ENCODE measurements at regions not wholly inside any gene's neighbourhood (a gene's known extent, or its start where the extent isn't known, plus 50 kb on each side); places are given as distances from the start of the nearest gene placed in this dataset.

DNA sequence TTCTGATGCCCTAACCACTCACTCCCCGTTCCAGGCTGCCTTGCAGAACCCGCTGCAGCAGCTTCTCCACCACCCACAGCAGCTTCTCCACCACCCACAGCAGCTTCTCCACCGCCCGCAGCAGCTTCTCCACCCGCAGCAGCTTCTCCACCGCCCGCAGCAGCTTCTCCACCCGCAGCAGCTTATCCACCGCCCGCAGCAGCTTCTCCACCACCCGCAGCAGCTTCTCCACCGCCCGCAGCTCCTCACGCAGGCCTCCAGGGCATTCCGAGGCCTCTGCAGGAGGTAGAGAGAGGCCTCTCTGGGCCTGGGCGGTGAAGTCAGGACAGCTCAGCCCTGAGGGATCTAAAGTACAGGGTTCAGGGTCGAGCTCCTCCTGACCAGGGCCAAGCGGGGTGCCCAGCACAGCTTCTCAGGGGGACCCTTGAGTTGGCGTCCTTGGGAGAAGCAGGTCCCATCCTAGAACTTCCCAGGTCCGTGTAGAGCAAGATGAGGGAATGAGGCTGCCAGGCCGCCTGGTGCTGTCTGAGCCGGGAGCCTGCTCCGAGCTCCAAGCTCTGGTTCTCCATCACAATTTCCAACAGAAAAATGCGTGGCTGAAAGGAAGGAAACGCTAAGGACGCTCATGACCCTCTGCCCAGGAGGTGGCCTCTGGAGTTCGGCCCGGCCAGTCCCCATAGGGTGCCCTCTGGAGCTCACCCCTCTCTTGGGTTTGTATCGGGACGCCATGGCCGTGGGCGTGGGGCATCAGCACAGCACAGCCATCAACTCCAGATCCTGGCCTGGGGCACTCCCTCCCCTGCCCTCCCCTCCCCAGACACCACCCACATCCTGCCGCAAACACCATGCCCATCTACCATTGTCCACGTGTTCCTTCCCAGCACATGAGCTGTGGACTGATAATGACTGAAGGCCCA is 528.6 kb downstream of the BRD1 start:
- TF ChIP-seq ISL1 (CRISPR knock-in tag; IDR thresholded peaks at IDR 0.05) = no peak
- TF ChIP-seq, protein P1, sequence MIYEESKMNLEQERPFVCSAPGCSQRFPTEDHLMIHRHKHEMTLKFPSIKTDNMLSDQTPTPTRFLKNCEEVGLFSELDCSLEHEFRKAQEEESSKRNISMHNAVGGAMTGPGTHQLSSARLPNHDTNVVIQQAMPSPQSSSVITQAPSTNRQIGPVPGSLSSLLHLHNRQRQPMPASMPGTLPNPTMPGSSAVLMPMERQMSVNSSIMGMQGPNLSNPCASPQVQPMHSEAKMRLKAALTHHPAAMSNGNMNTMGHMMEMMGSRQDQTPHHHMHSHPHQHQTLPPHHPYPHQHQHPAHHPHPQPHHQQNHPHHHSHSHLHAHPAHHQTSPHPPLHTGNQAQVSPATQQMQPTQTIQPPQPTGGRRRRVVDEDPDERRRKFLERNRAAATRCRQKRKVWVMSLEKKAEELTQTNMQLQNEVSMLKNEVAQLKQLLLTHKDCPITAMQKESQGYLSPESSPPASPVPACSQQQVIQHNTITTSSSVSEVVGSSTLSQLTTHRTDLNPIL (CRISPR knock-in tag; IDR thresholded peaks at IDR 0.05; ENCODE audit: low read depth) = no peak
- TF ChIP-seq OSR1 (CRISPR knock-in tag; IDR thresholded peaks at IDR 0.05) = no peak
- TF ChIP-seq PPARA (CRISPR knock-in tag; IDR thresholded peaks at IDR 0.05; ENCODE audit: borderline replicate concordance) = no peak
- TF ChIP-seq ZFP30 (CRISPR knock-in tag; IDR thresholded peaks at IDR 0.05) = no peak
- no peak for TF ChIP-seq ZC3H10 (CRISPR knock-in tag; IDR thresholded peaks at IDR 0.05)
- TF ChIP-seq TSHZ2 (CRISPR knock-in tag; IDR thresholded peaks at IDR 0.05) = no peak
- TF ChIP-seq GLIS3 (CRISPR knock-in tag; IDR thresholded peaks at IDR 0.05) = no peak
- no peak for TF ChIP-seq POU6F1 (CRISPR knock-in tag; IDR thresholded peaks at IDR 0.05; ENCODE audit: borderline replicate concordance, low read depth)
- TF ChIP-seq TOX (CRISPR knock-in tag; IDR thresholded peaks at IDR 0.05; ENCODE audit: borderline replicate concordance) = no peak
- TF ChIP-seq ARNTL (CRISPR knock-in tag; IDR thresholded peaks at IDR 0.05; ENCODE audit: borderline replicate concordance, low read depth) = no peak
- no peak for TF ChIP-seq ZNF565 (CRISPR knock-in tag; conservative IDR thresholded peaks at IDR 0.05; ENCODE audit: low read depth)
- no peak for TF ChIP-seq ZNF8 (CRISPR knock-in tag; IDR thresholded peaks at IDR 0.05)
- no peak for TF ChIP-seq ESRRG (CRISPR knock-in tag; IDR thresholded peaks at IDR 0.05)
- TF ChIP-seq BACH2 (CRISPR knock-in tag; IDR thresholded peaks at IDR 0.05; ENCODE audit: borderline replicate concordance) = no peak
- no peak for TF ChIP-seq CSRNP3 (CRISPR knock-in tag; IDR thresholded peaks at IDR 0.05)
- TF ChIP-seq ZFP3 (CRISPR knock-in tag; IDR thresholded peaks at IDR 0.05) = no peak
- TF ChIP-seq PATZ1 (CRISPR knock-in tag; IDR thresholded peaks at IDR 0.05; ENCODE audit: borderline replicate concordance) = no peak

DNA sequence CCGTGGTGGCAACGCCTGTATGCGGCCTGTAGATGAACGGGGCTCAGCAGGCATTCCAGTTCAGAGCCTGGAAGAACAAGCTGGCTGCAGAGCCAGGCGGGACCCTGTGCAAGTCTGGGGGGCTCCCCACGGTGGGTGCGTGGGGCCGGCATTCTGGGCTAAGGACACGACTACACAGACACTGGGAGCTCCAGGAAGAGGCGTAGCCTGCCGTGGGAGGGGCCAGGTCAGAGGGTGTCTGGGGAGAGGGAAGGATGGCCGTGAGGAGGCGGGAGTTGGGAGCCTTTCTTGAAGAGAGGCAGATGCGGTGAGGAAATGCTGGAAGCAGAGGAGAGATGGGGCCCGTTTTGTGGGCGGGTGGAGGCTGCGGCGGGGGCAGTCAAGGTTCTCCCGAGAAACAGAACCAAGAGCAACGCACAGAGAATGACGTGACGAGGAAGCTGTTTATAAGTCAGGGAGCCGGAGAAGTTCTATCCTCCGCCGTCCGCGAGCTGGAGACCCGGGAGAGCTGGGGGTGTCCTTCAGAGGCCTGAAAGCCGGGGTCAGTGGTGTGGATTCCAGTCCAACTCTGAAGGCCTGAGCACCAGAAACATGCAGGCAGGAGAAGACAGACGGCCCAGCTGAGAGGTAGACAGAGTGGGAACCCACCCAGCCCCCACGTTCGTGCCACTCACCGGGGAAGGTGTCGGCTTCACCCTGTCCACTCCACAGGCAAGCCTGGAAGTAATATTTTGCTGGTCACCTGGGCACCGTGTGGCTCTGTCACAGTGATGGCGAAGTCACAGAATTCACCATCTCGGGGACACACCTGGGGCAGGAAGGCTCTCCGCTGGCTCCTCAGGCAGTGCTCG is 529.6 kb downstream of the BRD1 start:
- TF ChIP-seq, protein P1 (CRISPR knock-in tag; IDR thresholded peaks at IDR 0.05; ENCODE audit: low read depth) = no peak
- no peak for TF ChIP-seq RARB (CRISPR knock-in tag; IDR thresholded peaks at IDR 0.05)

More for the DNA sequence above, 528.6 kb downstream of the BRD1 start:
- no peak for ATAC-seq

More for the DNA sequence above, 529.6 kb downstream of the BRD1 start:
- no peak for ATAC-seq

All from SK-N-SH treated with all-trans-retinoic acid at 6 μM for 48 hours (cell line).